GM12878 (cell line): ENCODE measurements at regions not wholly inside any gene's neighbourhood (a gene's known extent, or its start where the extent isn't known, plus 50 kb on each side); places are given as distances from the start of the nearest gene placed in this dataset.

Source experiments
- HDAC2 ChIP-seq: fragments of 200-600 bp; sonication (generic); IDR thresholded peaks from 2 replicates; pipeline ENCODE4 v1.6.1; 2017
- JUND ChIP-seq: IDR thresholded peaks from 2 replicates; pipeline ENCODE4 v1.6.1; 2012; ENCODE audit warnings: low read depth, mild to moderate bottlenecking, low read length, improper control_type of control experiment, moderate library complexity
- KAT2A ChIP-seq: conservative IDR thresholded peaks from 2 replicates; pipeline ENCODE4 v1.6.1; 2011; ENCODE audit warnings: low read depth, low read length; ENCODE audit not compliant: control insufficient read depth
- NRF1 ChIP-seq: conservative IDR thresholded peaks from 2 replicates; pipeline ENCODE4 v1.6.1; 2011; ENCODE audit warnings: mild to moderate bottlenecking, low read depth, low read length, improper control_type of control experiment
- RAD21 ChIP-seq: IDR thresholded peaks from 2 replicates; pipeline ENCODE4 v1.6.1; 2011; ENCODE audit warnings: mild to moderate bottlenecking, low read depth, low read length, moderate library complexity; ENCODE audit not compliant: insufficient read depth
- RFX5 ChIP-seq: IDR thresholded peaks from 2 replicates; pipeline ENCODE4 v1.6.1; 2011; ENCODE audit warnings: low read depth, low read length, improper control_type of control experiment
- TAF1 ChIP-seq: IDR thresholded peaks from 2 replicates; pipeline ENCODE4 v1.6.1; 2011; ENCODE audit warnings: mild to moderate bottlenecking, low read depth, low read length, borderline replicate concordance
- TARDBP ChIP-seq: IDR thresholded peaks from 2 replicates; pipeline ENCODE4 v1.6.1; 2016; ENCODE audit warnings: borderline replicate concordance
- TCF7 ChIP-seq: IDR thresholded peaks from 2 replicates; pipeline ENCODE4 v1.6.1; 2014; ENCODE audit warnings: antibody characterized with exemption, borderline replicate concordance
- TF ChIP-seq, protein P1 (sequence below), 3 experiments: IDR thresholded peaks in 2 of 3; conservative IDR thresholded peaks in 1 of 3; 2 replicates each; pipeline ENCODE4 v1.5.1; 2011; ENCODE audit warnings: low read depth in 3 of 3, low read length in 3 of 3, mild to moderate bottlenecking in 3 of 3, control low read depth in 2 of 3, moderate library complexity in 2 of 3, inconsistent platforms in 1 of 3, mixed read lengths in 1 of 3; ENCODE audit not compliant: control insufficient read depth in 2 of 3, insufficient read depth in 1 of 3; ENCODE audit errors: extremely low read depth in 1 of 3
- TF ChIP-seq, protein P2 (sequence below): IDR thresholded peaks from 2 replicates; pipeline ENCODE4 v1.6.1; 2012; ENCODE audit warnings: low read depth, low read length, improper control_type of control experiment

DNA sequence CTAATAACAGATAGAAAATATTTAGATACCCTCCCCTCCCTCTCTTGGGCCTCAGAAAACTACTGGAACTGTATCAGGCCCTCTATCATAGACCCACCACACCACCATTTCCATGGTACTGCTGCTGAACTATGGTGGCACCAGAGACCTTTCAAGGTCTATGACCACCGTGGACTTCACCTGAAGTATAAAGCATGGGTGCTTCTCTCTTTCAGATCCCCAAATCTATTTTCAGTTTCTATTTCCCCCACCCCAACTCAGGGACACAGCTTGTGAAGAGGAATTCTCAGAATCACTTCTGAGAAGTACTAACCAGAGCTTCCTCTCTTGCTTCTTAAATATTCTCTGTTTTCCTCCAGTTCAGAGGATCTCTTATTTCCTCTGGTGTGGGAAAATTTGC, 840.8 kb upstream of the HTR2C start:
- TF ChIP-seq, protein P1, sequence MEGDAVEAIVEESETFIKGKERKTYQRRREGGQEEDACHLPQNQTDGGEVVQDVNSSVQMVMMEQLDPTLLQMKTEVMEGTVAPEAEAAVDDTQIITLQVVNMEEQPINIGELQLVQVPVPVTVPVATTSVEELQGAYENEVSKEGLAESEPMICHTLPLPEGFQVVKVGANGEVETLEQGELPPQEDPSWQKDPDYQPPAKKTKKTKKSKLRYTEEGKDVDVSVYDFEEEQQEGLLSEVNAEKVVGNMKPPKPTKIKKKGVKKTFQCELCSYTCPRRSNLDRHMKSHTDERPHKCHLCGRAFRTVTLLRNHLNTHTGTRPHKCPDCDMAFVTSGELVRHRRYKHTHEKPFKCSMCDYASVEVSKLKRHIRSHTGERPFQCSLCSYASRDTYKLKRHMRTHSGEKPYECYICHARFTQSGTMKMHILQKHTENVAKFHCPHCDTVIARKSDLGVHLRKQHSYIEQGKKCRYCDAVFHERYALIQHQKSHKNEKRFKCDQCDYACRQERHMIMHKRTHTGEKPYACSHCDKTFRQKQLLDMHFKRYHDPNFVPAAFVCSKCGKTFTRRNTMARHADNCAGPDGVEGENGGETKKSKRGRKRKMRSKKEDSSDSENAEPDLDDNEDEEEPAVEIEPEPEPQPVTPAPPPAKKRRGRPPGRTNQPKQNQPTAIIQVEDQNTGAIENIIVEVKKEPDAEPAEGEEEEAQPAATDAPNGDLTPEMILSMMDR (IDR thresholded peaks at IDR 0.05 in 2 of 3, conservative IDR thresholded peaks at IDR 0.05 in 1 of 3; ENCODE audit: control insufficient read depth in 2 of 3, extremely low read depth in 1 of 3, insufficient read depth in 1 of 3, low read depth in 3 of 3, low read length in 3 of 3): no peak
- TF ChIP-seq JUND: no peak
- no peak for TF ChIP-seq RFX5
- no peak for TF ChIP-seq KAT2A
- no peak for TF ChIP-seq HDAC2
- TF ChIP-seq RAD21: no peak
- TF ChIP-seq, protein P2, sequence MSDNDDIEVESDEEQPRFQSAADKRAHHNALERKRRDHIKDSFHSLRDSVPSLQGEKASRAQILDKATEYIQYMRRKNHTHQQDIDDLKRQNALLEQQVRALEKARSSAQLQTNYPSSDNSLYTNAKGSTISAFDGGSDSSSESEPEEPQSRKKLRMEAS: no peak
- TF ChIP-seq TAF1: no peak
- no peak for TF ChIP-seq TCF7
- no peak for TF ChIP-seq TARDBP
- TF ChIP-seq NRF1: no peak
